WTC11 (cell line): ENCODE measurements at regions not wholly inside any gene's neighbourhood (a gene's known extent, or its start where the extent isn't known, plus 50 kb on each side); places are given as distances from the start of the nearest gene placed in this dataset.

Experiments
- ATAC-seq: fragments of 200-7000 bp; cut with Tn5 transposase; 2 replicates; pipeline ENCODE4 v1.10.0; 2021; ENCODE audit warnings: mild to moderate bottlenecking, moderate library complexity
- CTCF ChIA-PET: fragments of 300-600 bp; sonication (Branson Sonifier 250); formaldehyde crosslinking; loops from one replicate; lab custom pipeline; 2021; ENCODE audit warnings: antibody characterized with exemption; lab: Charles Lee
- POLR2A ChIA-PET: fragments of 350-600 bp; sonication (Branson Sonifier 250); formaldehyde crosslinking; loops from one replicate; lab custom pipeline; 2021; ENCODE audit warnings: antibody characterized with exemption; lab: Charles Lee
- DNase-seq: peaks from one replicate; pipeline ENCODE4 v3.0.0; 2021; ENCODE audit warnings: low spot score
- H3K27ac Mint-ChIP-seq: 2 replicates; pipeline ENCODE4 v1.8.0; 2021; ENCODE audit warnings: mixed read lengths
- H3K27me3 Mint-ChIP-seq: 2 replicates; pipeline ENCODE4 v1.8.0; 2021; ENCODE audit warnings: low read depth, mild to moderate bottlenecking, moderate library complexity, mixed read lengths
- H3K36me3 Mint-ChIP-seq: 2 replicates; pipeline ENCODE4 v1.8.0; 2021; ENCODE audit warnings: mixed read lengths
- H3K4me1 Mint-ChIP-seq: 2 replicates; pipeline ENCODE4 v1.8.0; 2022; ENCODE audit warnings: mixed read lengths
- H3K4me3 Mint-ChIP-seq: 2 replicates; pipeline ENCODE4 v1.8.0; 2021; ENCODE audit warnings: mild to moderate bottlenecking, moderate library complexity, mixed read lengths
- H3K9me3 Mint-ChIP-seq: 2 replicates; pipeline ENCODE4 v1.8.0; 2021; ENCODE audit warnings: mixed read lengths
- AFF4 ChIP-seq: sonication (generic); formaldehyde crosslinking; IDR thresholded peaks from 2 replicates; pipeline ENCODE4 v1.8.1; 2023; ENCODE audit warnings: mild to moderate bottlenecking, missing genetic modification reagents, borderline replicate concordance
- FOXJ3 ChIP-seq: sonication (generic); formaldehyde crosslinking; IDR thresholded peaks from 2 replicates; pipeline ENCODE4 v1.9.0; 2021; ENCODE audit warnings: missing genetic modification reagents, mild to moderate bottlenecking, borderline replicate concordance
- NFATC4 ChIP-seq: fragments of 250-450 bp; sonication (Bioruptor Pico); IDR thresholded peaks from 2 replicates; pipeline ENCODE4 v1.9.0; 2021; ENCODE audit warnings: mild to moderate bottlenecking
- NR3C1 ChIP-seq: sonication (generic); formaldehyde crosslinking; conservative IDR thresholded peaks from 2 replicates; pipeline ENCODE4 v1.8.1; 2023; ENCODE audit warnings: low read depth, mild to moderate bottlenecking, missing genetic modification reagents
- ZNF512 ChIP-seq: sonication (generic); formaldehyde crosslinking; IDR thresholded peaks from 2 replicates; pipeline ENCODE4 v1.8.1; 2022; ENCODE audit warnings: missing genetic modification reagents, borderline replicate concordance
- TF ChIP-seq, protein P1 (sequence below): sonication (generic); formaldehyde crosslinking; IDR thresholded peaks from 2 replicates; pipeline ENCODE4 v1.8.0; 2022; ENCODE audit warnings: mild to moderate bottlenecking, missing genetic modification reagents
- TF ChIP-seq, protein P2 (sequence below): sonication (generic); formaldehyde crosslinking; IDR thresholded peaks from 2 replicates; pipeline ENCODE4 v1.8.1; 2023; ENCODE audit warnings: mild to moderate bottlenecking, missing genetic modification reagents
- TF ChIP-seq, protein P3 (sequence below): fragments of 200-600 bp; IDR thresholded peaks from 2 replicates; pipeline ENCODE4 v1.8.0; 2022; ENCODE audit warnings: antibody characterized with exemption
- TF ChIP-seq, protein P4 (sequence below): sonication (generic); formaldehyde crosslinking; IDR thresholded peaks from 2 replicates; pipeline ENCODE4 v1.8.0; 2022; ENCODE audit warnings: missing genetic modification reagents
- TF ChIP-seq, protein P5 (sequence below): fragments of 250-450 bp; sonication (Bioruptor Pico); IDR thresholded peaks from 2 replicates; pipeline ENCODE4 v1.8.0; 2021; ENCODE audit warnings: mild to moderate bottlenecking

- no peaks in the 10 kb centered on the region for H3K27me3 Mint-ChIP-seq
- H3K9me3 Mint-ChIP-seq: peaks cover 10% of the 10 kb centered on the region
- H3K4me3 Mint-ChIP-seq: no peak overlapping the region
- peaks cover 4% of the 10 kb centered on the region for H3K36me3 Mint-ChIP-seq
- peaks cover 4% of the 10 kb centered on the region; the same call in 1 of the 2 replicates for H3K4me1 Mint-ChIP-seq
- POLR2A ChIA-PET: no interaction called here
- DNase-seq: no peak
- no peak overlapping the region for H3K27ac Mint-ChIP-seq
- CTCF ChIA-PET: no interaction called here
- TF ChIP-seq NR3C1 (CRISPR knock-in tag) (no peak), FOXJ3 (CRISPR knock-in tag) (no peak), ZNF512 (CRISPR knock-in tag) (no peak)
- TF ChIP-seq, protein P1, sequence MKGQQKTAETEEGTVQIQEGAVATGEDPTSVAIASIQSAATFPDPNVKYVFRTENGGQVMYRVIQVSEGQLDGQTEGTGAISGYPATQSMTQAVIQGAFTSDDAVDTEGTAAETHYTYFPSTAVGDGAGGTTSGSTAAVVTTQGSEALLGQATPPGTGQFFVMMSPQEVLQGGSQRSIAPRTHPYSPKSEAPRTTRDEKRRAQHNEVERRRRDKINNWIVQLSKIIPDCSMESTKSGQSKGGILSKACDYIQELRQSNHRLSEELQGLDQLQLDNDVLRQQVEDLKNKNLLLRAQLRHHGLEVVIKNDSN (CRISPR knock-in tag): no peak
- no peak for ATAC-seq
Observed at GRCh38 chr21:16707274-16707673, 805.6 kb upstream of the CXADR start.

- no peak for ATAC-seq
- CTCF ChIA-PET: no interaction called here
- TF ChIP-seq, protein P2, sequence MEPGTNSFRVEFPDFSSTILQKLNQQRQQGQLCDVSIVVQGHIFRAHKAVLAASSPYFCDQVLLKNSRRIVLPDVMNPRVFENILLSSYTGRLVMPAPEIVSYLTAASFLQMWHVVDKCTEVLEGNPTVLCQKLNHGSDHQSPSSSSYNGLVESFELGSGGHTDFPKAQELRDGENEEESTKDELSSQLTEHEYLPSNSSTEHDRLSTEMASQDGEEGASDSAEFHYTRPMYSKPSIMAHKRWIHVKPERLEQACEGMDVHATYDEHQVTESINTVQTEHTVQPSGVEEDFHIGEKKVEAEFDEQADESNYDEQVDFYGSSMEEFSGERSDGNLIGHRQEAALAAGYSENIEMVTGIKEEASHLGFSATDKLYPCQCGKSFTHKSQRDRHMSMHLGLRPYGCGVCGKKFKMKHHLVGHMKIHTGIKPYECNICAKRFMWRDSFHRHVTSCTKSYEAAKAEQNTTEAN (CRISPR knock-in tag): no peak
- TF ChIP-seq AFF4 (no peak), NFATC4 (CRISPR knock-in tag) (no peak)
- TF ChIP-seq, protein P3, sequence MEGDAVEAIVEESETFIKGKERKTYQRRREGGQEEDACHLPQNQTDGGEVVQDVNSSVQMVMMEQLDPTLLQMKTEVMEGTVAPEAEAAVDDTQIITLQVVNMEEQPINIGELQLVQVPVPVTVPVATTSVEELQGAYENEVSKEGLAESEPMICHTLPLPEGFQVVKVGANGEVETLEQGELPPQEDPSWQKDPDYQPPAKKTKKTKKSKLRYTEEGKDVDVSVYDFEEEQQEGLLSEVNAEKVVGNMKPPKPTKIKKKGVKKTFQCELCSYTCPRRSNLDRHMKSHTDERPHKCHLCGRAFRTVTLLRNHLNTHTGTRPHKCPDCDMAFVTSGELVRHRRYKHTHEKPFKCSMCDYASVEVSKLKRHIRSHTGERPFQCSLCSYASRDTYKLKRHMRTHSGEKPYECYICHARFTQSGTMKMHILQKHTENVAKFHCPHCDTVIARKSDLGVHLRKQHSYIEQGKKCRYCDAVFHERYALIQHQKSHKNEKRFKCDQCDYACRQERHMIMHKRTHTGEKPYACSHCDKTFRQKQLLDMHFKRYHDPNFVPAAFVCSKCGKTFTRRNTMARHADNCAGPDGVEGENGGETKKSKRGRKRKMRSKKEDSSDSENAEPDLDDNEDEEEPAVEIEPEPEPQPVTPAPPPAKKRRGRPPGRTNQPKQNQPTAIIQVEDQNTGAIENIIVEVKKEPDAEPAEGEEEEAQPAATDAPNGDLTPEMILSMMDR: no peak
- TF ChIP-seq, protein P4, sequence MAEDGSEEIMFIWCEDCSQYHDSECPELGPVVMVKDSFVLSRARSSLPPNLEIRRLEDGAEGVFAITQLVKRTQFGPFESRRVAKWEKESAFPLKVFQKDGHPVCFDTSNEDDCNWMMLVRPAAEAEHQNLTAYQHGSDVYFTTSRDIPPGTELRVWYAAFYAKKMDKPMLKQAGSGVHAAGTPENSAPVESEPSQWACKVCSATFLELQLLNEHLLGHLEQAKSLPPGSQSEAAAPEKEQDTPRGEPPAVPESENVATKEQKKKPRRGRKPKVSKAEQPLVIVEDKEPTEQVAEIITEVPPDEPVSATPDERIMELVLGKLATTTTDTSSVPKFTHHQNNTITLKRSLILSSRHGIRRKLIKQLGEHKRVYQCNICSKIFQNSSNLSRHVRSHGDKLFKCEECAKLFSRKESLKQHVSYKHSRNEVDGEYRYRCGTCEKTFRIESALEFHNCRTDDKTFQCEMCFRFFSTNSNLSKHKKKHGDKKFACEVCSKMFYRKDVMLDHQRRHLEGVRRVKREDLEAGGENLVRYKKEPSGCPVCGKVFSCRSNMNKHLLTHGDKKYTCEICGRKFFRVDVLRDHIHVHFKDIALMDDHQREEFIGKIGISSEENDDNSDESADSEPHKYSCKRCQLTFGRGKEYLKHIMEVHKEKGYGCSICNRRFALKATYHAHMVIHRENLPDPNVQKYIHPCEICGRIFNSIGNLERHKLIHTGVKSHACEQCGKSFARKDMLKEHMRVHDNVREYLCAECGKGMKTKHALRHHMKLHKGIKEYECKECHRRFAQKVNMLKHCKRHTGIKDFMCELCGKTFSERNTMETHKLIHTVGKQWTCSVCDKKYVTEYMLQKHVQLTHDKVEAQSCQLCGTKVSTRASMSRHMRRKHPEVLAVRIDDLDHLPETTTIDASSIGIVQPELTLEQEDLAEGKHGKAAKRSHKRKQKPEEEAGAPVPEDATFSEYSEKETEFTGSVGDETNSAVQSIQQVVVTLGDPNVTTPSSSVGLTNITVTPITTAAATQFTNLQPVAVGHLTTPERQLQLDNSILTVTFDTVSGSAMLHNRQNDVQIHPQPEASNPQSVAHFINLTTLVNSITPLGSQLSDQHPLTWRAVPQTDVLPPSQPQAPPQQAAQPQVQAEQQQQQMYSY: no peak
- TF ChIP-seq, protein P5, sequence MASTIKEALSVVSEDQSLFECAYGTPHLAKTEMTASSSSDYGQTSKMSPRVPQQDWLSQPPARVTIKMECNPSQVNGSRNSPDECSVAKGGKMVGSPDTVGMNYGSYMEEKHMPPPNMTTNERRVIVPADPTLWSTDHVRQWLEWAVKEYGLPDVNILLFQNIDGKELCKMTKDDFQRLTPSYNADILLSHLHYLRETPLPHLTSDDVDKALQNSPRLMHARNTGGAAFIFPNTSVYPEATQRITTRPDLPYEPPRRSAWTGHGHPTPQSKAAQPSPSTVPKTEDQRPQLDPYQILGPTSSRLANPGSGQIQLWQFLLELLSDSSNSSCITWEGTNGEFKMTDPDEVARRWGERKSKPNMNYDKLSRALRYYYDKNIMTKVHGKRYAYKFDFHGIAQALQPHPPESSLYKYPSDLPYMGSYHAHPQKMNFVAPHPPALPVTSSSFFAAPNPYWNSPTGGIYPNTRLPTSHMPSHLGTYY (CRISPR knock-in tag): no peak
- TF ChIP-seq, all 79 proteins: peak for 0
- DNase-seq: no peak
- POLR2A ChIA-PET: no interaction called here
- H3K4me1 Mint-ChIP-seq: peaks cover 4% of the 10 kb centered on the region; the same call in 1 of the 2 replicates
- H3K27ac Mint-ChIP-seq: no peak overlapping the region
- no peak overlapping the region for H3K4me3 Mint-ChIP-seq
- peaks cover 4% of the 10 kb centered on the region for H3K36me3 Mint-ChIP-seq
- peaks cover 10% of the 10 kb centered on the region for H3K9me3 Mint-ChIP-seq
- H3K27me3 Mint-ChIP-seq: no peaks in the 10 kb centered on the region
Observed at GRCh38 chr21:16708101-16708835, 804.6 kb upstream of the CXADR start.
